ENCODE measurements at regions not wholly inside any gene's neighbourhood (a gene's known extent, or its start where the extent isn't known, plus 50 kb on each side); places are given as distances from the start of the nearest gene placed in this dataset.

DNA sequence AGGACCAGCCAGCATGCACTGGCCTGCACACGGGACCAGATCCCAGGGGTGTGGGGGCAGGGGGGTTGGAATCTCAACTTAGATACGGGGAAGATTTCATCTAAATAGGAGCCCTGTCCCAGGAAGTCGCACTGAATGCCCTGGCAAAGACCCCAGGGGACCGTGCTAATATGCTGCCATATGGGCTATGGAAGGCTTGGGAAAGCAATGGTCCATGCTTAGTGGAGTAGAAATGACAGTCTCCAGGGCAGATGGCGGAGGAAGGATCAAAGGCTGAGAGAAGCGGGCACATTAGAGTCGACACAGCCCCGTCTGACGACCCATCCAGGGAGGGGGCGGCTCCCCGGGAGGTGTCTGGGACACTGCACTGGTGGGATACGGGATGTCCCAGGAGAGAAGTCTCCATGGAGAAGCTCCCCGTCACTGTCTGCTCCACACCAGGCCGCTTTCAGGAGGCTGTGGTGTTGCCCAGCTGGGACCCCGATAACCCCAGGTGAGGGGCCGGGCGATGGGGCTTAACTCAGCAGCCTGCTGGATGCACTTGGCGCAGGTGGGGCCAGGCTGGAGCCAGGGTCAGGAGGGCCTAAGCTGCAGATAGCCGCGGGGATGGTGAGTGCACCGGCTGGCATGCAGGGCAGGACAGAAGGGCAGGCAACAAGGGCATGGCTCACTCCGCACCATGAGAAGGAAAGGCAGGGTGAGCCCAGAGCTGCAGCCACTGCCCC, 377.7 kb upstream of the IRX1 start:
- H3K4me3 ChIP-seq (ENCODE audit: low read depth, low read length), result no peak overlapping the region
- DNase-seq (ENCODE audit: low read depth), result no peak

- H3K4me3 ChIP-seq (ENCODE audit: low read depth, low read length), result no peak overlapping the region
- no peak for DNase-seq (ENCODE audit: low read depth)
Measured at GRCh38 chr5:3217114-3217513, 378.5 kb upstream of the IRX1 start.

DNA sequence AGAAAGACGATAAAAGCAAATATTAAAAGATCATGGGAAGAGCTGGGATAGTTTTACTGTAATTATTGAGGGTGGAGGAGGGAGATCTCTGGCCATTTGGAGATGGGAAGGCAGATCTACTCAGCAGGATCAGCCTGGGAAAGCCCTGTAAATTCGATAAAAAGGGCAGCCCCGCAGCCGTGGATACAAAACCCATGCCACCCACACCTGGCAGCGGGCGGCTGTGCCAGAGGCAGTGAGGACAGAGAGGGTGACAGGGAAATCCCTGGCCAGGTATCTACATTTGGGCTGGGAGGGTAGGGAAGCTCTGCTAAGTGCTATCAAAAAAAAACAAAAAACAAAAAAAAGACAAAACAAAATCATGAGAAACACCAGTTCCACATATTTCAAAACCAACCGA, 379.2 kb upstream of the IRX1 start:
- DNase-seq (ENCODE audit: low read depth), result no peak
- no peak overlapping the region for H3K4me3 ChIP-seq (ENCODE audit: low read depth, low read length)

DNA sequence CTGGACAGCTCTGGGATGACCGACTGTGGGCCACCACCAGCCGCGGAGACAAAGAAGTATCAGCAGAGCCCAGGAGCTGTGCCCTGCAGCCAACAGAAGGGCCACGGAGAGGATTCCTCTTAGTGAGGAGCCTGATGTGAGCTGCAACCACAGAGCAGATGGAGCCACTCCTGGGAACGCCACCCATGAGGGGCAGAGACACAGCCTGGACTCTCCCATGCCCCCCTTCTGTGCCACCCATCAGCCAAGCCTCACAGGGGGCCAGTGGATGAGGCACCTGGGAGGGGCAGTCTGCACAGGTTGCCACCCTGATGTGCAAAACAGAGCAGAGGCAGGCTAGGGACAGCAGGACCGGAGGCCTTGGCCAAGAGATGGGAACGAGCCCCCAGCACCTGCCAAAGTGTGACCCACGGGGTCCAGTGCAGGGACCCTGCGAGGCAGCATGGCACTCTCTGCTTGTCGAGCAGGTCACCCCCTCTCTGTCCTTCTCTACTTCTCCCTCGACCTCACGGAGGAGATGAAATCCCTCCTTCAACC, 380.7 kb upstream of the IRX1 start:
- DNase-seq (ENCODE audit: low read depth), result no peak
- no peak overlapping the region for H3K4me3 ChIP-seq (ENCODE audit: low read depth, low read length)

DNA sequence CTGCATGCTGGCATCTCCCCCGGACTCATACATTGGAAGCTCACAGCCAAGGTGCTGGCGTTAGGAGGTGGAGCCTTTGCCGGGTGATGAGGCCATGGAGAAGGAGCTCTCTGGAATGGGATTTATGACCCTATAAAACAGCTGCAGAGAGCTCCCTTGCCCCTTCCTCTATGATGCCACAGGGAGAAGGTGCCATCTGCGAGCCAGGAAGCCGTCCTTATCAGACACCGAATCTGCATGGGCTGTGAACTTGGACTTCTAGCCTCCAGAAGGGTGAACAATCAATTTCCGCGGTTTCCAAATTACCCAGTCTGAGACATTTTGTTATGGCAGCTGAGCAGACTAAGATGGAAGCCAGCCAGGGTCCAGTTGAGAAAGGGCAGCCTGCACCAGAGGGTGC, 381.2 kb upstream of the IRX1 start:
- no peak overlapping the region for H3K4me3 ChIP-seq (ENCODE audit: low read depth, low read length)
- DNase-seq (ENCODE audit: low read depth), result no peak

- DNase-seq (ENCODE audit: low read depth), result no peak
- no peak overlapping the region for H3K4me3 ChIP-seq (ENCODE audit: low read depth, low read length)
Measured at GRCh38 chr5:3212869-3213268, 382.8 kb upstream of the IRX1 start.

GRCh38 chr5:3210531-3210930, 385.1 kb upstream of the IRX1 start:
- no peak overlapping the region for H3K4me3 ChIP-seq (ENCODE audit: low read depth, low read length)
- DNase-seq (ENCODE audit: low read depth), result no peak

DNA sequence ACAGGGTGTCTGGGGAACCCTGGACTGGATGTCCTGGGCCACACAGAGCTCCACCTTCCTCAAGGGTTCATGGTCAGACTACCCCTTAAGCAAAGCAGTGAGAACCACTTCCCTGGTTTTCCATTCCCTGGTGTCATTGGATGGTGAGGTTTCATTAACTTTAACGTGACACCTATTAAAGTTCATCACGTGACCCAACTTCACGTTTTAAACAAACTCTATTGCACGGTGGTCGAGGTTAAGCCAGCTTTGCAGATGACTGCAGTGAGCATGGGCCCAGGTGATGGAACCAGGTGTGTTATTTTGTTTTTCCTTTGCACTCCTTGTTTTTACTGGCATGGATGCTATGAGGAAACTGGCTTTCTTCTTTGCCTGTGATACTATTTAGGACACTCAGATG, 385.7 kb upstream of the IRX1 start:
- no peak overlapping the region for H3K4me3 ChIP-seq (ENCODE audit: low read depth, low read length)
- no peak for DNase-seq (ENCODE audit: low read depth)

DNA sequence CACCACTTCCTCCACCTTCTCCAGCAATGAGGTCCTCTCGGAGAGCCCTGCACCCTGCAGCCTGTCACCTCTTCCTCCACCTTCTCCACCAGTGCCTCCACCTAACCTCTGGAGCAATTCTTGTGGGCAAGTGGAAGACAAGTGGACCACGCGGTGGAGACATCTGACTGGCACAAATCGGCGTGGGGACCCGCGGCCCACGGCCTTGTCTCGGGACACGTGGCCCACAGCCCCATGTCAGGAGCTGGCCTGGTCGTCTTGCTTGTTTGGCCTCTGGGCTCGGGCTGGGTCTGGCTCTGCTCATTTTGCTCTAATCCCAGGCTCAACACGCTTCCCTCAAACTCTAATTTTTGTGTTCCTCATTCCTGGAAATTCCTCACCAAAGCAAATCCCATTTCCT, 393.1 kb upstream of the IRX1 start:
- H3K4me3 ChIP-seq (ENCODE audit: low read depth, low read length), result no peak overlapping the region
- DNase-seq (ENCODE audit: low read depth), result no peak

- no peak overlapping the region for H3K4me3 ChIP-seq (ENCODE audit: low read depth, low read length)
- DNase-seq (ENCODE audit: low read depth), result no peak
Measured at GRCh38 chr5:3201941-3202340, 393.7 kb upstream of the IRX1 start.

DNA sequence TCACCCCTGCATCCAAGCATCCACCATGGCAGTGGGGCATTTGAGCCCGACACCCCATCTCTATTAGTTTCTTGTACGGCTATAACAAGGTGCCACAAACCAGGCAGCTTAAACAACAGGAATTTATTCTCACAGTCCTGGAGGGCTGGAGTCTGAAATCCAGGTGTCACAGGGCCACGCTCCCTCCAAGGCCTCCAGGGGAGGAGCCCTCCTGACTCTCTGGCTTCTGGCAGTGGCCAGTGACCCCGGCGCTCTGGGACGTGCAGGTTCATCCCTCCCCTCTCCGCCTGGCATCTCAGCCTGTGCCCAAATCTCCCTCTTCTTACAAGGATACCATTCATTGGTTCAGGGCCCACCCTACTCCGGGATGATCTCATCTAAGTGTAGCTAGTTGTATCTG, 394.5 kb upstream of the IRX1 start:
- no peak for DNase-seq (ENCODE audit: low read depth)
- H3K4me3 ChIP-seq (ENCODE audit: low read depth, low read length), result no peak overlapping the region

GRCh38 chr5:3199962-3200755, 395.5 kb upstream of the IRX1 start:
- no peak for DNase-seq (ENCODE audit: low read depth)

DNA sequence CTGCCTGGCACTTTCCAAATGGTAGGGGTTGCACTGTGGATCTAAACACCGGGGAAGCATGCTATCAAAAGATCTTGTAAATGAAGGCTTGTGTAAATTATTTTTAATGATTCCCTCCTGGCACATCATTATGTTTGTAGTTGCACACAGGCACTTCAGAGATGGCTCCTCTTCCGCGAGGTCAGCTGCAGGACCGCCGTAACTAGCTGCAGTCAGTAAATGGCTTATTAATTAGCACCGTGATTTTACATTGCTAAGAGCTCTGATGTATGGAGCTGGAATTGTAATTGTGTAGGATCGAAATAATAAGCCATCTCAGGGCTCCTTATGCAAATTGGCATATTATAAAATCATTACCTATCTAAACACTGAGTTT, 397.6 kb upstream of the IRX1 start:
- DNase-seq (ENCODE audit: low read depth), result no peak
- no peak overlapping the region for H3K4me3 ChIP-seq (ENCODE audit: low read depth, low read length)

More at GRCh38 chr5:3199962-3200755, 395.5 kb upstream of the IRX1 start:
- no peak overlapping the region for H3K4me3 ChIP-seq (ENCODE audit: low read depth, low read length)

- no peak for DNase-seq (ENCODE audit: low read depth)
- no peak overlapping the region for H3K4me3 ChIP-seq (ENCODE audit: low read depth, low read length)
Measured at GRCh38 chr5:3197304-3198073, 398.1 kb upstream of the IRX1 start.

GRCh38 chr5:3195994-3196393, 399.6 kb upstream of the IRX1 start:
- no peak for DNase-seq (ENCODE audit: low read depth)
- no peak overlapping the region for H3K4me3 ChIP-seq (ENCODE audit: low read depth, low read length)

GRCh38 chr5:3194684-3195083, 400.9 kb upstream of the IRX1 start:
- no peak overlapping the region for H3K4me3 ChIP-seq (ENCODE audit: low read depth, low read length)
- DNase-seq (ENCODE audit: low read depth), result no peak

DNA sequence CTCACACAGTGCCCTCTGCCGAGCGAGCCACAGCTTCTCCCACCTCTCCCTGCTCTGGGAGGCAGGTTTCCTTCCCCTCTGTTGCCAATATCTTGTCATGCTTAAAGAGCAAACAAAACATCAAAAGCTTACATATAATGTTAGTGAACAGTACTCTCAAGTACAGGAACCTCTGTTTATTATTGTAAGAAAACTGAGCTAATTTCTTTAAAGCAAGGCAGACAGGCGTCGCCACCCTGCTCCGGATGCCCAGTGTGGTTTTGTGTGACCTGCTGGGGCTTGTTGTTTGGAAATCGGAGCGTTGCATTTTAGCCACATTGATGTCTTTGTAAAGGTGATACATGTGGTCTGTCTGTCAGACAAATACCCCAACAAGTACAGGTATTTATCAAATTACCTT, 401.4 kb upstream of the IRX1 start:
- H3K4me3 ChIP-seq (ENCODE audit: low read depth, low read length), result no peak overlapping the region
- no peak for DNase-seq (ENCODE audit: low read depth)

DNA sequence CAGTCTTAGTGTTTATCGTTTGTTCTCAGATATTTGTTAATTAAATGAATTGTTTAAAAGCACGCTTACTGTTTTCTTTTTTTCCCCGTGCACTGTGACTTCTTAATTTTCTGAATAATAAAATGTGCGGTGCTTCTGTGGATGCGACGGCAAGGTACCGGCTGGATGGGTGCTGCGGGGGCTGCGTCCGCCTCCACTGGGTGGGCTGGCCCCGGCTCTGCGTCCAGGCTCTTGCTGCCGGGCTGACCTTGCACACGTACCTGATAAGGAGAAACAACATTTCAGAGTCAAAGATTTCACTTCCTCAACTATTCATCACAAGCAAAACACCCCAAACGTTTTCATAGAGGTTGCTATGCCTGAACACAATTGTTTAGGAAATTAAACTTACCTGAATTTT, 404.0 kb upstream of the IRX1 start:
- DNase-seq (ENCODE audit: low read depth), result no peak
- H3K4me3 ChIP-seq (ENCODE audit: low read depth, low read length), result no peak overlapping the region

DNA sequence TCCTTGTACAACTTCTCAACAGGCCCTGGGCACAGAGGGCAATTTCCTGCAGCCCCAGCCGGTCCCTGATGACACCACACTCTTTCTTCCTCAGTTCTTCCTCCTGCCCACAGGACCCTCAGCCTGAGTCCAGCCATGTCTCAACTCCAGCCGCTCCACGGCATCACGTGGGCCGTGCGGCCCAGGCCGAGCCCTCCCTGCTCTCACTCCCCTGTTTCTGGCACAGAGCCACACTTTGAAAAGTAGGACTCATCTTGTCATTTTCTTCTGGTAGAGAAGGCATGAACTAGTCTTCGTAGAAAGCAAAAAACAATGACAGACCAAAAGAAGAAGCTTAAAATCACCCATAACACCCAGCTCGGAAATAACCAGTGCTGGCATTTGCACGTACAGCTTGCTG, 404.7 kb upstream of the IRX1 start:
- no peak overlapping the region for H3K4me3 ChIP-seq (ENCODE audit: low read depth, low read length)
- no peak for DNase-seq (ENCODE audit: low read depth)

GRCh38 chr5:3190433-3190832, 405.2 kb upstream of the IRX1 start:
- DNase-seq (ENCODE audit: low read depth), result no peak
- H3K4me3 ChIP-seq (ENCODE audit: low read depth, low read length), result no peak overlapping the region
